Psoas muscle (tissue), 7 donors: ENCODE measurements at regions not wholly inside any gene's neighbourhood (a gene's known extent, or its start where the extent isn't known, plus 50 kb on each side); places are given as distances from the start of the nearest gene placed in this dataset.

Experiments
- ATAC-seq, 4 donors: fragments of 200-7000 bp; cut with Tn5 transposase; one replicate each; pipeline ENCODE4 v1.9.1; 2020; ENCODE audit warnings: moderate library complexity in 3 of 4, mild to moderate bottlenecking in 2 of 4
- DNase-seq, 2 donors: peaks; one replicate each; pipeline ENCODE4 v3.0.0-alpha.2; 2020
- H3K27ac ChIP-seq: fragments of 200-600 bp; one replicate; pipeline ENCODE4 v1.8.0; 2022
- H3K27me3 ChIP-seq, 3 donors: fragments of 200-600 bp in 1 of 3; one replicate each; pipeline versions ENCODE4 v1.6.1 to v1.8.0; 2013 to 2022; ENCODE audit warnings: low read length in 2 of 3, mild to moderate bottlenecking in 2 of 3, moderate library complexity in 1 of 3; ENCODE audit not compliant: insufficient read depth in 3 of 3
- H3K36me3 ChIP-seq, 2 donors: fragments of 200-600 bp in 1 of 2; one replicate each; pipeline versions ENCODE4 v1.6.1 to v1.8.0; 2013 to 2022; ENCODE audit warnings: low read depth in 1 of 2, mild to moderate bottlenecking in 1 of 2, moderate library complexity in 1 of 2; ENCODE audit not compliant: insufficient read depth in 1 of 2
- H3K4me1 ChIP-seq: fragments of 200-600 bp; one replicate; pipeline ENCODE4 v1.8.0; 2022
- H3K4me3 ChIP-seq: fragments of 200-600 bp; one replicate; pipeline ENCODE4 v1.8.0; 2022; ENCODE audit warnings: mild to moderate bottlenecking
- H3K9me3 ChIP-seq: fragments of 200-600 bp; one replicate; pipeline ENCODE4 v1.8.0; 2022
- CTCF ChIP-seq: fragments of 200-600 bp; IDR thresholded peaks from one replicate; pipeline ENCODE4 v1.8.0; 2022; ENCODE audit warnings: antibody characterized with exemption
- WGBS, 3 donors: extraction: QIAGEN DNeasy Blood & Tissue Kit; methylation state at CpG; one replicate each; pipeline versions ENCODE4 v1.1.6 to v1.1.7; 2013; 5-methylcytosine and 5-hydroxymethylcytosine counted together
- intact Hi-C, 2 donors: fragments of 100-400 bp; cut with DNase I; formaldehyde crosslinking; loops; one replicate each; pipeline versions ENCODE4 v1.11.0 to v1.14.2; 2022
- donor health status: healthy with polysubstance abuse.
- donor health status: DM: no; HTN: no; CAD: no; lungs with moderate emphysema.
- donor health status: Bipolar disorder and iron deficiency.
- donor health status: healthy.
- donor health status: DM: yes; HTN: yes; CAD: no.
- donor health status: DM: no; HTN: no; CAD: no.
- donor health status: DM: yes; HTN: yes; CAD: no.

GRCh38 chr15:25242166-25242879 is 196.5 kb downstream of the UBE3A start:
- Histone ChIP-seq H3K9me3 (no peaks in the 10 kb centered on the region), H3K27ac (no peak overlapping the region), H3K27me3 (no peaks in the 10 kb centered on the region), H3K4me3 (no peak overlapping the region), H3K4me1 (no peaks in the 10 kb centered on the region), H3K36me3 (no peaks in the 10 kb centered on the region)
- intact Hi-C loops = no loop called here
- DNase-seq = peak; percentile 3 to 32
- ATAC-seq = no peak
- TF ChIP-seq CTCF = no peak
- 63 to 71% (median 69%) methylated on average over 10 of the region's 10 CpGs for WGBS, 3 donors

- no peaks in the 10 kb centered on the region for H3K9me3 ChIP-seq
- DNase-seq (peak; percentile 3 to 15), ATAC-seq (no peak)
- H3K27me3 ChIP-seq = no peaks in the 10 kb centered on the region
- no peak overlapping the region for H3K27ac ChIP-seq
- H3K36me3 ChIP-seq = no peaks in the 10 kb centered on the region
- H3K4me3 ChIP-seq = no peak overlapping the region
- intact Hi-C loops = no loop called here
- H3K4me1 ChIP-seq = no peaks in the 10 kb centered on the region
- no peak for TF ChIP-seq CTCF
- 76 to 83% (median 83%) methylated on average over 15 of the region's 15 CpGs for WGBS, 3 donors
These were observed 195.6 kb downstream of the UBE3A start for GRCh38 chr15:25242957-25243799.

- Histone ChIP-seq H3K36me3 (no peaks in the 10 kb centered on the region), H3K27ac (no peak overlapping the region), H3K4me3 (no peak overlapping the region), H3K4me1 (no peaks in the 10 kb centered on the region), H3K27me3 (no peaks in the 10 kb centered on the region), H3K9me3 (no peaks in the 10 kb centered on the region)
- intact Hi-C loops = no loop called here
- no peak for ATAC-seq
- TF ChIP-seq CTCF = no peak
- WGBS, 3 donors = 86 to 91% (median 89%) methylated on average over 7 of the region's 7 CpGs
- peak; percentile 1 to 4 for DNase-seq
These were observed 195.1 kb downstream of the UBE3A start for GRCh38 chr15:25243800-25244097.

GRCh38 chr15:25244731-25245585 is 193.9 kb downstream of the UBE3A start:
- Histone ChIP-seq H3K9me3 (no peaks in the 10 kb centered on the region), H3K27me3 (no peaks in the 10 kb centered on the region), H3K36me3 (no peaks in the 10 kb centered on the region), H3K27ac (no peak overlapping the region), H3K4me1 (no peaks in the 10 kb centered on the region), H3K4me3 (no peak overlapping the region)
- WGBS, 3 donors = 80 to 85% (median 83%) methylated on average over 15 of the region's 15 CpGs
- DNase-seq (peak; percentile 8 to 41), ATAC-seq (no peak)
- no peak for TF ChIP-seq CTCF
- intact Hi-C loops = no loop called here
